Dermis blood vessel endothelial cell (primary cell): ENCODE measurements at regions not wholly inside any gene's neighbourhood (a gene's known extent, or its start where the extent isn't known, plus 50 kb on each side); places are given as distances from the start of the nearest gene placed in this dataset.

Source experiments
- DNase-seq: peaks from one replicate; pipeline ENCODE4 v3.0.0; 2010

DNA sequence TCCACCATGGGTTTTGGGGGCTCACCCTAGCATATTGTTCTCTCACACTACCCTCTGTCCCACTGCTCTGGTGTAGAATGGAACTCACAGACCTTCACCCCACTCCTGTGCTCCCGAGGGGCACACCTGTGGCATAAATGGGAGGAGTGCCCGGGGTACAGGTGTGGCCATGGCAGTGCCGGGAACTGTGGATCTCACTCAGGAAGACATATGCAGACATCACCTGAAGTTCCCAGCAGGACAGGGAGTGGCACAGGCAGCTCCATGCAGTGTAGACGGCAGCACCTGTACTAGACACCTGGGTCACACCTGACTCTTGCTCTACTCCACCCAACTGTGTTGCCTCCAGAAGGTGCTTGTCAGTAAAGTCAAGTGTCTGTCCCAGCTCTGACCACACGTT is 57.6 kb upstream of the MRPS22 start:
- no peak for DNase-seq

DNA sequence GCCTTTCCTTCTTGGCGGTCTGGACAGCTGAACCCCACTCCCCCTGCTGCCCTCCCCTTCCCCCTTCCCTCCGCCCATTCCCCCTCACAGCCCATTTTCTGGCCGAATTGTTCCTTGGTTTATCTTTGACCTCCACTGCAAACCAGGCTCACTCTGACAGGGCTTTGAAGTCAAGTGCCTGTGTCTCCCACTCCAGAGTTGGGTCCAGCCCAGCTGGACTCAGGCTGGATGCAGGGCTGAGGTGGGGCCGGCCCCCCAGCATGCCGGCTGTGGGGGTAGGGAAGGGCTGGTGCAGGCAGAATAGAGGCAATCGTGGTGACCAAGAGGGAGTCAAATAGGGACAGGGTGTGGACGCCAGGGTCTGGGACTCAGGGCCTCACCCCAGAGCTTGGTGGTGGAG is 57.0 kb upstream of the MRPS22 start:
- DNase-seq, result no peak

DNA sequence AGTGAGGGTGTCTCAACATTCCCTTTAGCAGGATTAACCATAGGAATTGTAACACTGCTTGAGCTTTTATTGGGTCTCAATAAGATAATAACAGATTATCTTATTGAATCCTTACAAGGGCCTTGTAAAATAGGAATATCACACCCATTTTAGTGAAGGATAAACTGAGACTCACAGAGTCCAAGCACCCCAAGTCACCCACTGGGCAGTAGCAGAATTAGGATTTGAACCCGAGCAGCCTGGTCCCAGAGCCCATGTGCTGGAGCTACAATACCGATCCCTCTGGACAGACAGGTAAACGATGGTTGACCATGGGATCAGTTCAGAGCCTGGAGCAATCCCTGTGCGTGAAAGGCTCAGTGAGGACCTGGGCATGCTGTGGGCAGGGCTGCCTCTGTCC is 56.3 kb upstream of the MRPS22 start:
- no peak for DNase-seq

DNA sequence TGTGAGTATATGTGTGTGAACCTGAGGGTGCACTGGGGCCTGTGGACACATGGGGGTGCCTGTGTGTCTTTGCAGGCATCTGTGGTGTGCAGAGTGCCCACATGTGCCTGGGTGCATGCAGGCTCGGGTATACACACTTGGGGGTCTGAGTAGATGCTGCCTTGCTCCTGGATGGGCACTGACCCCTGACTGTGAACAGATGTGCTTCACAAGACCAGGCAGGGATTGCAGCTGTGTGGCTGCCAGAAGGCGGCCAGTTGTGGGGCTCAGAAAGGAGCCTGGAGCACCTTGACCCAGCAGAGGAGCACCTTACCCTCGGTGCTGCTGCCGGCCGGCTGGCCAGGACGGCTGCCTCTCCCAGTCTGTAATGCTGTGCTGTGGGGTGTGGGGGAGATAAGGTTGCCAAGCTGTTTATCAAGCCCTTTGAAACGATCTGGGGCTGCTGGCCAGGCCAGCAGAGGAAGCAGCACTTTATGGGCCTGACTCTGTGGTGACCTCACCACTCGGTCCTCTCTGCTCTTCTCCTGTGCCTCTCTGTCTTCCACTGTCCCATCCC is 55.5 kb upstream of the MRPS22 start:
- DNase-seq, result no peak

DNA sequence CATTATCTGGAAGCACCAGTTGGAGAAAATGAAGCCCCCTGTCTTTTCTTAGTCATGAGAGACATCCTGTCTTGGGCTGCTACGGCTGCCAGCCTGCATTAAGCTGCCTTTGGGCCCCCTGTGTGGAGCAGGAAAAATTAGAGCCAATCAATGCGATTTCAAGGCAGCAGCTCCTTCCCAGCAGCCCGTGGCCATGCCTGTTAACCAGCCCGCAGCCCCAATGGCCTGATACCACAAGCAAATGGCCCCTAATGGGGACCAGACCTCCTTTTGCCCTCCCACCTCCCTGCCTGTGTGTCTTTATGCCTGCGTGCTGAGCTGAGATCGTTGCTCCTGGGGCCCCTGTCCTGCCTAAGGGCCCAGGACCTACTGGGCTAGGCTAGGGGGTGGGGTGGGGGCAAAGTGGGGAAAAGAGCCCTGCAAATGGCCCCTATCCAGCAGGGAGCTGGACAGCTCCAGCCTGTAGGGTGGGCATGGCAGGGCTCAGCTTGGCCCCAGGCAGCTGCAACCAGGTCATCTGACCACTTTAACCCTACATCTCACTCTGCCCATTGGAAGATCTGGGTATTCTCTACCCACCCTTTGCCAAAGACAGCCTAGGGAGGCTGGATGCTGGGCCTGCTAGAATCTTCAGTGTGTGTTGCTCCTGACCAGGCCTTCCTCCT is 53.8 kb upstream of the MRPS22 start:
- DNase-seq, result no peak

DNA sequence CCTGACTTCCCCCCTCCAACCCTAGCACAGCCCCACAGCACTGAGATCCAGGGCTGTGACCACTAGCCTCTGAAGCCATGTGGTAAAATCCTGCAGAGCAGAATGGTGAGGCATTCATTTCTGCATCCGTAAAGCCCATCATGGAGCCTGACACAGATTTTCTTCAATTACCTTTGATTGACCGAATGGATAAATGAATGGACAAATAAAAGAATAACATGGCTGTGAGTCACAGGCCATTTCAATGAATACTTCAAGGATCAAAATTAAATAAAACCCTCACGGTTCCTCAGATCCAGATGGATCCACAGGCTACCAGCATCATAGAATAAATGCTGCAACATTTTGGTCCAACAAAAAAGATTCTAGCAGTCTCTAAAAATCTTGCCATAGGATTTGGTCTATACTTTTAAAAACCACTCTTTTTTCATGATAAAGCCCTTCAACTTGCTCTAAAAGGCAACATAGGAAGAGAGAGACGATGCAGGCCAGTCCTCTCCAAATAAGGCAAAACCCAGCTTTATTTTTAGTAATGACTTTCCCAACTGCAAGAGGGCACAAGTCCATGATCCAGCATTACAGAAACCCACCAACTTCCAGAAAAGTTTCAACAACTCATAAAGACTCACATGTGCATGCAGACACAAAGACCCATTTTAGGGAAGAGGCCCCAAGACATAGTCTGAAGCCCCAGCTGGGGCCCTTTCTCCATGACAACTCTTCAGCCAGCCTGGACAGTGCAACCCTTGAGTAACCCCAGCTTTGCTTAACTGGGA is 52.4 kb upstream of the MRPS22 start:
- DNase-seq, result no peak

DNA sequence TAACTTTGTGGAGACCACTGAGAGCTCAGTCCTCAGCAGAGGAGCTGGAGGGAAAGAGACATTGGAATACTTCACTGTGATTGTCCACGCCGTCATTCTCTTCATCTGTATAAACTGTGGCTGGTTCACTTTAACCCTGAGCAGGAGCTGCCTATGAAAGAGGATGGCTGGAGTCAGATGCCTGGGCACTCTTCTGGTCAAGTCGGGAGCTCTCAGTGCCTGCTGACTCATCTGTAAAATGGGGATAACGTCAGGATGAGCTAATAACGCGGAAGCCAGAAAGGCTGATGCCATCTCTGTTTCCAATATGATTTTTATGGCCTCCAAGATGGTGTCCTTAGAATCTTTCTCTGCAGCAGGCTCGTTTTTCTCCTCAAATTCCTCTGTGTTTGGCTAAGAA is 51.6 kb upstream of the MRPS22 start:
- no peak for DNase-seq

DNA sequence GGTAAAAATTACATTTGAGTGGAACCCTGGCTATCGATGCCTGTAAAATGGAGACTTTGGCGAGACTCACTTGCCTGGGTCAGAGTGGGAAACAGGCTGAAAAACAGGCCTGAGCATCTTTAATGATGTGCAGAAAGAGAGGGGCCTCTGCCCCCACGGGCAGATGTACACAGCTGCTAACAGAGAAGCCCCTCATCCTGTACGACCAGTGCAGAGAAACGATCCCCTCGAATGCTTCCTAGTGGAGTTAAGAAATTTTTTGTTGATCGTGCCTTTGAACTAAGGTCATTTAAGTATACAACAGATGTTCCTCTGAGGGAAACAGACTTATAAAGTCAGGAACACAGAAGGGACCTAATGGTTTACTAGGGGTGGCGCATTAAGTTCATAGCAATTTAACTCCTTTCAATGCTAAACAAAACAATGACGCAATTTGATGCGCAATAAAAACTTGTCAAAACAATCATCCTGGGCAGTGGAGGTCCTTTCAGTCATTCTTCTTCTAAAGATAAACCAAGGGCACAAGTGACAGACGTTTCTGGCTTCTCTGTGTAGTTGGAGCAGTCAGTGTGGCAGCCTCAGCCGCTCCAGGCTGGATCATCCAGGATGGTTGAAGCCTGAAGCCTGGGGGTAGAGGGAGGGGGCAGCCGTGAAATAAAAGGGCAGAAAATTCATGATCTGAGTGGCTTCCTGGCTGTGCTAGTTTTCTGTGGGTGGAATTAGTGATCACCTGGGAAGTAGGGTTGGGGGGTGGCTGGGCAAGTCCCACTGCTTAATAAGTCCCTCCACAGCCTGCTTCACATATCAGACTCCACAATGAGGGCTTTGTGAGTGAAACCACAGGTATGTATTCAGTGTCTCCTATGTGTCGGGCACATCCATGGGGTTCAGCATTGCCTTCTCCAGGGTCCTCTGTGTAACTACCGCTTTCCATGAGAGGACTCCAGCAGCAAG is 50.8 kb upstream of the MRPS22 start:
- no peak for DNase-seq

DNA sequence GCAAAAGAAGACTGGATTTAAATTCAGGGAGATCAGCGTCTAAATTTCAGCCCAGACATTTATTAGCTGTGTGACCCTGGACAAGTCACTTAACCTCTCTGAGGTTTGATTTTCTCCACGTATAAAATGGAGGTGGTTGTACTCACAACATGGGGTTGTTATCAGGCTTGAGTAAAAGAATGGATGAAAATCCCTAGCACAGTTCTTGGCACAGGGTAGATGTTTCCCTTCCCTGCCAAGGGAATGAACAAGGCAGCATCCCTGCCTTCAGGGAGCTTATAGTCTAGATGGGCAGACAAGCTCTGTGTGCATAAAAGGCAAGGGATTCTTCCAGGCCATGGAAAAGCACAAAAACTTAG is 50.2 kb upstream of the MRPS22 start:
- DNase-seq, result no peak
